ENCODE measurements at regions not wholly inside any gene's neighbourhood (a gene's known extent, or its start where the extent isn't known, plus 50 kb on each side); places are given as distances from the start of the nearest gene placed in this dataset.

DNA sequence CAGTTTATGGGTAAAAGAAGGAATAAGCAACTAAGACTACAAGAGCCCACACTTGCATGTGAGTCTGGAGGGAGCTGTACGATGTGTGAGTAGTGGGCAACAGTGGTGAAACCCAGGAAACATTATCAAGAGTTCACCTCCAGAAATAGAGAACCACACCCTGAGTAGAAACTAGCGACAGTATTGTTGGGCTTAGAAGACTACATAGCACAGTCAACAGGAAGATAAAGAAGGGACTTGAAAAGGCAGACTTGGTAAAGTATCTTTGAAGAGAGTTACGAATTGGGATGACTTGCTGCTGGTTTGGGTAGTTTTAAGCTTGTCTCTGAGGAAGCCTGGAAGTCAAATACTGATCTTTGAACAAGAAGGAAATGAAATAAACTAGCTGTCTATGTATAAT, 223.2 kb upstream of the GNAI1 start:
- Histone ChIP-seq H3K4me1 (ENCODE audit: insufficient read depth, low read length) (no peaks in the 10 kb centered on the region), H3K27ac (ENCODE audit: low read length) (no peak overlapping the region)

DNA sequence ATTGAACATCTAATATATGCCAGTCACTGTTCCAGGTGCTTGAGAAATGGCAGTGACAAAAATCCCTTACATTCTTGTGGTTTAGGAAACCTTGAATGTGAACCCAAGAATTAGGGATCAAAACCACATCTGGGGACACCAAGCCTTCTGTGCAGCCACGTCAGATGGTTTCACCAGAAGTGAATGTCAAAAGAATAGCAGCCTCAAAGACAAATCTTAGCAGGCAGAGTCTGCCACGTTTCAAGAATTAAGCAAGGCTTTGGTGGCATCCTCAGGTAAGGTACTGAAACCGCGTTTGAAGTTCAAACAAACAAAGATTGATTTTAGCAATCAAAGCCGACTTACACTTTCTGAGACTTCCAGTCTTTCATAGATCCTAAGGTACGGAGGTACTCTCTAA, 225.5 kb upstream of the GNAI1 start:
- Histone ChIP-seq H3K9ac (ENCODE audit: low read depth, low read length) (no peak overlapping the region), H3K36me3 (ENCODE audit: insufficient read depth, low read depth, low read length) (no peaks in the 10 kb centered on the region), H3K27ac (ENCODE audit: low read length) (no peak overlapping the region), H3K27me3 (ENCODE audit: insufficient read depth, low read length) (no peaks in the 10 kb centered on the region), H3K4me1 (ENCODE audit: insufficient read depth, low read length) (no peaks in the 10 kb centered on the region), H3K9me3 (ENCODE audit: insufficient read depth, low read depth, low read length) (no peaks in the 10 kb centered on the region), H3K4me3 (ENCODE audit: low read length) (no peak overlapping the region)

More for the DNA sequence above, 223.2 kb upstream of the GNAI1 start:
- Histone ChIP-seq H3K9ac (ENCODE audit: low read depth, low read length) (no peak overlapping the region), H3K4me3 (ENCODE audit: low read length) (no peak overlapping the region), H3K36me3 (ENCODE audit: insufficient read depth, low read depth, low read length) (no peaks in the 10 kb centered on the region), H3K9me3 (ENCODE audit: insufficient read depth, low read depth, low read length) (peaks cover 6% of the 10 kb centered on the region), H3K27me3 (ENCODE audit: insufficient read depth, low read length) (no peaks in the 10 kb centered on the region)

DNA sequence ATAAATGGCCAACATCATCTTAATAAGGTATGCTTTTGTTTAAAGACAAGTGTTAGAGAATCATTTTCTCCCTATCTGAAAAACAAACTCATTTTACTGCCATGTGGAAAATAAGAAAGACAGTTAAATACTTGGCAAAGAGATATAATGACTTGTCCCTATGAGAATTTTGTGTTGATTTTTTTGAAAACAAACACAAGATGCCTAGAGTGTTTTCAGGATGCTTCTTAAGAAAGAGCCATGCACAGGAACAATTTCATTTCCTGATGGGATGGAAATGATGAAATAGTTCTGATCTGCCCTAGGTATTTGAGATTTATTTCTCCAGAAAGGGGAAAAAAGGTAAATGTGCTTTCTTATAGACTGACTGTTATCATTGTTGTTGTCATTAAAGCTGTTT, 237.5 kb upstream of the GNAI1 start:
- Histone ChIP-seq H3K27ac (ENCODE audit: low read length) (no peak overlapping the region), H3K4me1 (ENCODE audit: insufficient read depth, low read length) (no peaks in the 10 kb centered on the region), H3K9ac (ENCODE audit: low read depth, low read length) (no peak overlapping the region), H3K27me3 (ENCODE audit: insufficient read depth, low read length) (no peaks in the 10 kb centered on the region), H3K9me3 (ENCODE audit: insufficient read depth, low read depth, low read length) (no peaks in the 10 kb centered on the region), H3K4me3 (ENCODE audit: low read length) (no peak overlapping the region), H3K36me3 (ENCODE audit: insufficient read depth, low read depth, low read length) (no peaks in the 10 kb centered on the region)

GRCh38 chr7:79893991-79894390, 240.6 kb upstream of the GNAI1 start:
- H3K4me3 ChIP-seq (ENCODE audit: low read length) = no peak overlapping the region
- no peaks in the 10 kb centered on the region for H3K27me3 ChIP-seq (ENCODE audit: insufficient read depth, low read length)
- H3K9ac ChIP-seq (ENCODE audit: low read depth, low read length) = no peak overlapping the region
- H3K9me3 ChIP-seq (ENCODE audit: insufficient read depth, low read depth, low read length) = no peaks in the 10 kb centered on the region
- H3K4me1 ChIP-seq (ENCODE audit: insufficient read depth, low read length) = no peaks in the 10 kb centered on the region
- no peak overlapping the region for H3K27ac ChIP-seq (ENCODE audit: low read length)
- no peaks in the 10 kb centered on the region for H3K36me3 ChIP-seq (ENCODE audit: insufficient read depth, low read depth, low read length)

GRCh38 chr7:79882922-79883321, 251.7 kb upstream of the GNAI1 start:
- Histone ChIP-seq H3K27me3 (ENCODE audit: insufficient read depth, low read length) (no peaks in the 10 kb centered on the region), H3K4me3 (ENCODE audit: low read length) (no peak overlapping the region), H3K9me3 (ENCODE audit: insufficient read depth, low read depth, low read length) (no peaks in the 10 kb centered on the region), H3K36me3 (ENCODE audit: insufficient read depth, low read depth, low read length) (no peaks in the 10 kb centered on the region), H3K4me1 (ENCODE audit: insufficient read depth, low read length) (no peaks in the 10 kb centered on the region), H3K9ac (ENCODE audit: low read depth, low read length) (no peak overlapping the region), H3K27ac (ENCODE audit: low read length) (no peak overlapping the region)

GRCh38 chr7:79880312-79880711, 254.3 kb upstream of the GNAI1 start:
- Histone ChIP-seq H3K9ac (ENCODE audit: low read depth, low read length) (no peak overlapping the region), H3K9me3 (ENCODE audit: insufficient read depth, low read depth, low read length) (no peaks in the 10 kb centered on the region), H3K27me3 (ENCODE audit: insufficient read depth, low read length) (no peaks in the 10 kb centered on the region), H3K36me3 (ENCODE audit: insufficient read depth, low read depth, low read length) (no peaks in the 10 kb centered on the region), H3K27ac (ENCODE audit: low read length) (no peak overlapping the region), H3K4me3 (ENCODE audit: low read length) (no peak overlapping the region), H3K4me1 (ENCODE audit: insufficient read depth, low read length) (no peaks in the 10 kb centered on the region)

DNA sequence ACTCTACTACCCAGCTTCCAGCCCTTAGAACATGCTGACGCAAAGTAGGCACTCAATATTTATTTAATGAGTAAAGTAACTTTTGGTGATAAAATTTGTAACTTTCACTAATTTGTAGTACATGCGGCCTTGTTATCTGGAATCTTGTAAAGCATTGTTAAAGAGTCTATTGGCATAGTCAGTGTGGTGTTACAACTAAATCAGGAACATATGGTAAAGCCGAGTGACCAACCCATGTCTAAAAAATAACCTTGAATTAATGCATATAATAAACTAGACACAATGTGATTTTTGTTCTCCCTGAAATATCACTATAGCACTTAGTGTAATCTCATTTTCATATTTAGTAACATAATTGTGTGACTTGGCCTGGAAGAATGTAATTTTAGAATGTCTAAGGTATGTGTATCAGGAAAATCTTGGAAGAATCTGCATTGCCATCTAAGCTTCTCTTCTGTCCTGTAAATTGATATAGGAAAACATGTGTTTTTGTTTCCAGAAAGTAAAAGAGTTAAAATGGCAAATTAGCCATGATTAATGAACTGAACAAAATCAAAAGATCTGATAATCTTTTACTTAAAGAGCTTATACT, 256.7 kb upstream of the GNAI1 start:
- H3K27me3 ChIP-seq (ENCODE audit: insufficient read depth, low read length) = no peaks in the 10 kb centered on the region
- H3K9me3 ChIP-seq (ENCODE audit: insufficient read depth, low read depth, low read length) = no peaks in the 10 kb centered on the region
- no peak overlapping the region for H3K27ac ChIP-seq (ENCODE audit: low read length)
- no peak overlapping the region for H3K9ac ChIP-seq (ENCODE audit: low read depth, low read length)
- no peaks in the 10 kb centered on the region for H3K36me3 ChIP-seq (ENCODE audit: insufficient read depth, low read depth, low read length)
- no peaks in the 10 kb centered on the region for H3K4me1 ChIP-seq (ENCODE audit: insufficient read depth, low read length)
- H3K4me3 ChIP-seq (ENCODE audit: low read length) = no peak overlapping the region

- Histone ChIP-seq H3K27ac (ENCODE audit: low read length) (no peak overlapping the region), H3K4me1 (ENCODE audit: insufficient read depth, low read length) (no peaks in the 10 kb centered on the region), H3K9ac (ENCODE audit: low read depth, low read length) (no peak overlapping the region), H3K4me3 (ENCODE audit: low read length) (no peak overlapping the region), H3K27me3 (ENCODE audit: insufficient read depth, low read length) (no peaks in the 10 kb centered on the region), H3K36me3 (ENCODE audit: insufficient read depth, low read depth, low read length) (no peaks in the 10 kb centered on the region), H3K9me3 (ENCODE audit: insufficient read depth, low read depth, low read length) (no peaks in the 10 kb centered on the region)
Observed at GRCh38 chr7:79876848-79877252, 257.8 kb upstream of the GNAI1 start.

- H3K4me3 ChIP-seq (ENCODE audit: low read length) = no peak overlapping the region
- no peaks in the 10 kb centered on the region for H3K4me1 ChIP-seq (ENCODE audit: insufficient read depth, low read length)
- no peaks in the 10 kb centered on the region for H3K36me3 ChIP-seq (ENCODE audit: insufficient read depth, low read depth, low read length)
- no peaks in the 10 kb centered on the region for H3K9me3 ChIP-seq (ENCODE audit: insufficient read depth, low read depth, low read length)
- H3K9ac ChIP-seq (ENCODE audit: low read depth, low read length) = no peak overlapping the region
- H3K27ac ChIP-seq (ENCODE audit: low read length) = no peak overlapping the region
- H3K27me3 ChIP-seq (ENCODE audit: insufficient read depth, low read length) = no peaks in the 10 kb centered on the region
Observed at GRCh38 chr7:79874797-79875196, 259.8 kb upstream of the GNAI1 start.

GRCh38 chr7:79872176-79872575, 262.5 kb upstream of the GNAI1 start:
- no peaks in the 10 kb centered on the region for H3K4me1 ChIP-seq (ENCODE audit: insufficient read depth, low read length)
- H3K27ac ChIP-seq (ENCODE audit: low read length) = no peak overlapping the region
- no peaks in the 10 kb centered on the region for H3K9me3 ChIP-seq (ENCODE audit: insufficient read depth, low read depth, low read length)

GRCh38 chr7:79868010-79868409, 266.6 kb upstream of the GNAI1 start:
- no peaks in the 10 kb centered on the region; the same call in 1 of the 2 replicates for H3K9me3 ChIP-seq (ENCODE audit: insufficient read depth, low read depth, low read length)
- no peaks in the 10 kb centered on the region for H3K4me1 ChIP-seq (ENCODE audit: insufficient read depth, low read length)
- no peaks in the 10 kb centered on the region for H3K27me3 ChIP-seq (ENCODE audit: insufficient read depth, low read length)
- no peak overlapping the region for H3K4me3 ChIP-seq (ENCODE audit: low read length)
- H3K9ac ChIP-seq (ENCODE audit: low read depth, low read length) = no peak overlapping the region
- H3K27ac ChIP-seq (ENCODE audit: low read length) = no peak overlapping the region
- no peaks in the 10 kb centered on the region for H3K36me3 ChIP-seq (ENCODE audit: insufficient read depth, low read depth, low read length)

More at GRCh38 chr7:79872176-79872575, 262.5 kb upstream of the GNAI1 start:
- no peaks in the 10 kb centered on the region for H3K27me3 ChIP-seq (ENCODE audit: insufficient read depth, low read length)
- no peak overlapping the region for H3K9ac ChIP-seq (ENCODE audit: low read depth, low read length)
- H3K4me3 ChIP-seq (ENCODE audit: low read length) = no peak overlapping the region
- H3K36me3 ChIP-seq (ENCODE audit: insufficient read depth, low read depth, low read length) = no peaks in the 10 kb centered on the region

- H3K9ac ChIP-seq (ENCODE audit: low read depth, low read length) = no peak overlapping the region
- H3K9me3 ChIP-seq (ENCODE audit: insufficient read depth, low read depth, low read length) = no peaks in the 10 kb centered on the region; the same call in 1 of the 2 replicates
- H3K27me3 ChIP-seq (ENCODE audit: insufficient read depth, low read length) = no peaks in the 10 kb centered on the region
- H3K4me3 ChIP-seq (ENCODE audit: low read length) = no peak overlapping the region
- H3K4me1 ChIP-seq (ENCODE audit: insufficient read depth, low read length) = no peaks in the 10 kb centered on the region
- H3K36me3 ChIP-seq (ENCODE audit: insufficient read depth, low read depth, low read length) = no peaks in the 10 kb centered on the region
- H3K27ac ChIP-seq (ENCODE audit: low read length) = no peak overlapping the region
Observed at GRCh38 chr7:79862447-79863210, 272.0 kb upstream of the GNAI1 start.
